ENCODE measurements at regions not wholly inside any gene's neighbourhood (a gene's known extent, or its start where the extent isn't known, plus 50 kb on each side); places are given as distances from the start of the nearest gene placed in this dataset.
"Not testable (repeated sequence)": the region's sequence is repeated elsewhere in the genome, so short reads cannot be mapped to it uniquely, and the experiment has no call there.

DNA sequence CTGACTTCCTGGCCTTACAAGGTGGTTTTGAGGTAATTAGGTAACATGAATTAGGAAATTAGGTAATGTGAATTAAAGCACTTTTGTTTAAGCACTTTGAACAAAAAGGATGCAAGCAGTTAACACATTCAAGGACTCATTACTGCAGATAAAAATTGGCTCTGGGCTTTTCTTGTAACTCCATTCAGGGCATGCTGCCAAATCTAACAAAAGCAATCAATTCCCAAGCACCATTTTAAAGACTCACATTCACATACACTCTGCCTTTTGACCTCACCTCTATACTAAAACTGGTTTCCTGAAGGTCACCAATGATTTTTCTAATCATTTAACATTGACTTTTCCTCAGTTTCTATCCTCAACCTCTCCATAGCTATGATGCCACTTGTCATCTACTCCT, 251.2 kb upstream of the RHOBTB1 start:
- ChIA-PET CTCF (no interaction called here), POLR2A (ENCODE audit: unreplicated experiment) (interaction anchor here (0.6 kb wide), 1 partner anchor 123 kb away, joined by 5 read pairs; no protein-coding TSS in a partner anchor)
- Histone ChIP-seq H4K20me1 (ENCODE audit: low read length) (no peaks in the 10 kb centered on the region), H3K36me3 (ENCODE audit: low read depth, low read length) (no peaks in the 10 kb centered on the region), H3K9me3 (ENCODE audit: low read length) (peaks cover 9% of the 10 kb centered on the region; the same call in 1 of the 2 replicates), H3K79me2 (ENCODE audit: low read length) (no peaks in the 10 kb centered on the region), H3K9me2 (replicated peaks; ENCODE audit: low read length) (no peaks in the 10 kb centered on the region; the same call in 1 of the 2 replicates), H3K4me1 (ENCODE audit: insufficient read depth, low read length) (no peaks in the 10 kb centered on the region), H3K4me3 (ENCODE audit: low read length) (no peak overlapping the region), H3K9ac (ENCODE audit: low read length) (no peak overlapping the region), H2AFZ (ENCODE audit: low read length) (no peak overlapping the region), H3F3A (ENCODE audit: low read length, unreplicated experiment) (no peaks in the 10 kb centered on the region), H3K27me3 (ENCODE audit: low read length) (no peaks in the 10 kb centered on the region), H3K4me2 (ENCODE audit: low read length) (no peak overlapping the region), H3K27ac (ENCODE audit: low read length) (no peak overlapping the region)
- TF ChIP-seq, protein P1, sequence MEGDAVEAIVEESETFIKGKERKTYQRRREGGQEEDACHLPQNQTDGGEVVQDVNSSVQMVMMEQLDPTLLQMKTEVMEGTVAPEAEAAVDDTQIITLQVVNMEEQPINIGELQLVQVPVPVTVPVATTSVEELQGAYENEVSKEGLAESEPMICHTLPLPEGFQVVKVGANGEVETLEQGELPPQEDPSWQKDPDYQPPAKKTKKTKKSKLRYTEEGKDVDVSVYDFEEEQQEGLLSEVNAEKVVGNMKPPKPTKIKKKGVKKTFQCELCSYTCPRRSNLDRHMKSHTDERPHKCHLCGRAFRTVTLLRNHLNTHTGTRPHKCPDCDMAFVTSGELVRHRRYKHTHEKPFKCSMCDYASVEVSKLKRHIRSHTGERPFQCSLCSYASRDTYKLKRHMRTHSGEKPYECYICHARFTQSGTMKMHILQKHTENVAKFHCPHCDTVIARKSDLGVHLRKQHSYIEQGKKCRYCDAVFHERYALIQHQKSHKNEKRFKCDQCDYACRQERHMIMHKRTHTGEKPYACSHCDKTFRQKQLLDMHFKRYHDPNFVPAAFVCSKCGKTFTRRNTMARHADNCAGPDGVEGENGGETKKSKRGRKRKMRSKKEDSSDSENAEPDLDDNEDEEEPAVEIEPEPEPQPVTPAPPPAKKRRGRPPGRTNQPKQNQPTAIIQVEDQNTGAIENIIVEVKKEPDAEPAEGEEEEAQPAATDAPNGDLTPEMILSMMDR (conservative IDR thresholded peaks at IDR 0.05; ENCODE audit: low read depth, low read length) = no peak
- TF ChIP-seq EZH2 (IDR thresholded peaks at IDR 0.05; ENCODE audit: low read length, unreplicated experiment) = no peak
- no peak for TF ChIP-seq EZH2phosphoT487 (IDR thresholded peaks at IDR 0.05; ENCODE audit: borderline replicate concordance, low read length)
- intact Hi-C loops (cut with micrococcal nuclease) = no loop called here
- DNase-seq = no peak
- ATAC-seq = no peak
- BruUV-seq (replicated peaks) = no TSS peak

DNA sequence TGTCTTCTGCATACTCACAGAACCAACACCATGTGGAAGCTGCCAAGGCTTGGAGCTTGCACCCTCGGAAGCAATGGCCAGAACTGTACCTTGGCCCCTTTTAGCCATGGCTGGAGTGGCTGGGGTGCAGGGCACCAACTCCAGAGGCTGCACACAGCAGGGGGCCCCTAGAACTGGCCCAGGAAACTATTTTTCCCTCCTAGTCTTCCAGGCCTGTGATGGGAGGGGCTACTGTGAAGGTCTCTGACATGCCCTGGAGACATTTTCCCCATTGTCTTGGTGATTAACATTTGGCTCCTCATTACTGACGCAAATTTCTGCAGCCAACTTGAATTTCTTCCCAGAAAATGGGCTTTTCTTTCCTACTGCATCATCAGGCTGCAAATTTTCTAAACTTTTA, 248.6 kb upstream of the RHOBTB1 start:
- H3K36me3 ChIP-seq (ENCODE audit: low read depth, low read length); H3K9me3 ChIP-seq (ENCODE audit: low read length); H3F3A ChIP-seq (ENCODE audit: low read length, unreplicated experiment); H3K27me3 ChIP-seq (ENCODE audit: low read length); DNase-seq; intact Hi-C loops (cut with micrococcal nuclease); H3K4me2 ChIP-seq (ENCODE audit: low read length); ATAC-seq; BruUV-seq (replicated peaks); H2AFZ ChIP-seq (ENCODE audit: low read length); H3K4me1 ChIP-seq (ENCODE audit: insufficient read depth, low read length); H3K79me2 ChIP-seq (ENCODE audit: low read length); H3K4me3 ChIP-seq (ENCODE audit: low read length); H3K9ac ChIP-seq (ENCODE audit: low read length); H4K20me1 ChIP-seq (ENCODE audit: low read length); H3K27ac ChIP-seq (ENCODE audit: low read length); POLR2A ChIA-PET (ENCODE audit: unreplicated experiment); H3K9me2 ChIP-seq (replicated peaks; ENCODE audit: low read length): not testable (repeated sequence)
- CTCF ChIA-PET = interaction anchor here (0.7 kb wide), 1 partner anchor 74 kb away, joined by 3 read pairs; no protein-coding TSS in a partner anchor

DNA sequence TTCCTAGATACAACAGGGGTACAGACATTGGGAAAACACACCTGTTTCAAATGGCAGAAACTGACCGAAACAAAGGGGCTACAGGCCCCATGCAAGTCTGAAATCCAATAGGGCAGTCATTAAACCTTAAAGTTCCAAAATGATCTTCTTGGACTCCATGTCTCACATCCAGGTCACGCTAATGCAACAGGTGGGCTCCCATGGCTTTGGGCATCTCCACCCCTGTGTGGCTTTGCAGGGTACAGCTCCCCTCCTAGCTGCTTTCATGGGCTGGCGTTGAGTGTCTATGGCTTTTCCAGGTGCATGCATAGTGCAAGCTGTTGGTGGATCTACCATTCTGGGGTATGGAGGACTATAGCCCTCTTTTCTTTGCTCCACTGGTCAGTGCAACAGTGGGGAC, 248.1 kb upstream of the RHOBTB1 start:
- DNase-seq (no peak), ATAC-seq (no peak)
- no peaks in the 10 kb centered on the region; the same call in 1 of the 2 replicates for H3K9me2 ChIP-seq (replicated peaks; ENCODE audit: low read length)
- no peak for TF ChIP-seq EZH2phosphoT487 (IDR thresholded peaks at IDR 0.05; ENCODE audit: borderline replicate concordance, low read length)
- no peak for TF ChIP-seq EZH2 (IDR thresholded peaks at IDR 0.05; ENCODE audit: low read length, unreplicated experiment)
- TF ChIP-seq, protein P1 (conservative IDR thresholded peaks at IDR 0.05; ENCODE audit: low read depth, low read length) = no peak
- H3K27me3 ChIP-seq (ENCODE audit: low read length) = no peaks in the 10 kb centered on the region
- no peaks in the 10 kb centered on the region for H3F3A ChIP-seq (ENCODE audit: low read length, unreplicated experiment)
- no TSS peak for BruUV-seq (replicated peaks)
- H4K20me1 ChIP-seq (ENCODE audit: low read length) = no peaks in the 10 kb centered on the region
- H3K4me3 ChIP-seq (ENCODE audit: low read length) = no peak overlapping the region
- intact Hi-C loops (cut with micrococcal nuclease) = no loop called here
- H2AFZ ChIP-seq (ENCODE audit: low read length) = no peak overlapping the region
- no peak overlapping the region for H3K4me2 ChIP-seq (ENCODE audit: low read length)
- H3K4me1 ChIP-seq (ENCODE audit: insufficient read depth, low read length) = no peaks in the 10 kb centered on the region
- H3K9ac ChIP-seq (ENCODE audit: low read length) = no peak overlapping the region
- no peak overlapping the region for H3K27ac ChIP-seq (ENCODE audit: low read length)
- no peaks in the 10 kb centered on the region for H3K36me3 ChIP-seq (ENCODE audit: low read depth, low read length)
- peaks cover 9% of the 10 kb centered on the region; the same call in 1 of the 2 replicates for H3K9me3 ChIP-seq (ENCODE audit: low read length)
- H3K79me2 ChIP-seq (ENCODE audit: low read length) = no peaks in the 10 kb centered on the region
- POLR2A ChIA-PET (ENCODE audit: unreplicated experiment) = no interaction called here
- CTCF ChIA-PET = interaction anchor here (0.6 to 0.7 kb wide), 2 partner anchors 56 to 74 kb away, joined by 3 read pairs; no protein-coding TSS in a partner anchor
